ENCODE measurements at regions not wholly inside any gene's neighbourhood (a gene's known extent, or its start where the extent isn't known, plus 50 kb on each side); places are given as distances from the start of the nearest gene placed in this dataset.
"Not testable (repeated sequence)": the region's sequence is repeated elsewhere in the genome, so short reads cannot be mapped to it uniquely, and the experiment has no call there.

GRCh38 chr4:158410272-158410671, 111.4 kb upstream of the RXFP1 start:
- H4K12ac ChIP-seq (ENCODE audit: low read depth, low read length), result no peak overlapping the region
- no peak overlapping the region for H4K91ac ChIP-seq (ENCODE audit: low read depth, low read length)
- no peak overlapping the region for H4K8ac ChIP-seq (ENCODE audit: low read depth, low read length)
- H3K79me2 ChIP-seq (ENCODE audit: control insufficient read depth, insufficient read depth, low read length, poor library complexity), result no peaks in the 10 kb centered on the region
- H3K4ac ChIP-seq (ENCODE audit: low read depth, low read length), result no peak overlapping the region
- H3K23ac ChIP-seq (ENCODE audit: low read length), result no peak overlapping the region
- no peaks in the 10 kb centered on the region for H3K79me1 ChIP-seq (ENCODE audit: low read length)
- H3K4me3 ChIP-seq (ENCODE audit: low read depth, low read length), result no peak overlapping the region
- no peaks in the 10 kb centered on the region for H3K27me3 ChIP-seq (ENCODE audit: insufficient read depth, low read length)
- H2BK12ac ChIP-seq (ENCODE audit: low read length), result no peak overlapping the region
- WGBS (ENCODE audit: extremely low coverage, insufficient coverage, insufficient read length), result no CpG with 5 or more reads among the region's 3 CpGs
- no peak overlapping the region for H2BK120ac ChIP-seq (ENCODE audit: insufficient read depth, low read length, poor library complexity)
- no peaks in the 10 kb centered on the region for H3K4me1 ChIP-seq (ENCODE audit: control insufficient read depth in 1 of 2, insufficient read depth in 2 of 2, low read length in 2 of 2)
- no peak overlapping the region for H3K14ac ChIP-seq (ENCODE audit: low read length)
- H3K9ac ChIP-seq (ENCODE audit: low read length), result no peak overlapping the region
- no peak overlapping the region for H3K27ac ChIP-seq (ENCODE audit: low read depth, low read length)
- H3K4me2 ChIP-seq (ENCODE audit: low read length), result no peak overlapping the region
- H3K36me3 ChIP-seq (ENCODE audit: control insufficient read depth in 1 of 2, insufficient read depth in 2 of 2, low read length in 2 of 2), result no peaks in the 10 kb centered on the region
- no peak overlapping the region for H2AK5ac ChIP-seq (ENCODE audit: low read length)
- peak in 1 of 2 donors; percentile 2 for DNase-seq
- H2AFZ ChIP-seq (ENCODE audit: insufficient read depth, low read length, poor library complexity), result no peak overlapping the region
- no peak overlapping the region for H3K18ac ChIP-seq (ENCODE audit: low read length)
- H3K9me3 ChIP-seq (ENCODE audit: insufficient read depth, low read depth, low read length), result no peaks in the 10 kb centered on the region
- H2BK5ac ChIP-seq (ENCODE audit: low read depth, low read length, poor library complexity), result no peak overlapping the region

GRCh38 chr4:158411269-158411668, 110.4 kb upstream of the RXFP1 start:
- Histone ChIP-seq H2AFZ (ENCODE audit: insufficient read depth, low read length, poor library complexity) (no peak overlapping the region), H4K12ac (ENCODE audit: low read depth, low read length) (no peak overlapping the region), H3K9me3 (ENCODE audit: insufficient read depth, low read depth, low read length) (no peaks in the 10 kb centered on the region), H2AK5ac (ENCODE audit: low read length) (no peak overlapping the region), H2BK12ac (ENCODE audit: low read length) (no peak overlapping the region), H2BK120ac (ENCODE audit: insufficient read depth, low read length, poor library complexity) (no peak overlapping the region), H3K4me1 (ENCODE audit: control insufficient read depth in 1 of 2, insufficient read depth in 2 of 2, low read length in 2 of 2) (no peaks in the 10 kb centered on the region), H3K27ac (ENCODE audit: low read depth, low read length) (no peak overlapping the region), H3K27me3 (ENCODE audit: insufficient read depth, low read length) (no peaks in the 10 kb centered on the region), H3K14ac (ENCODE audit: low read length) (no peak overlapping the region), H4K91ac (ENCODE audit: low read depth, low read length) (no peak overlapping the region), H2BK5ac (ENCODE audit: low read depth, low read length, poor library complexity) (no peak overlapping the region), H3K79me1 (ENCODE audit: low read length) (no peaks in the 10 kb centered on the region), H3K79me2 (ENCODE audit: control insufficient read depth, insufficient read depth, low read length, poor library complexity) (no peaks in the 10 kb centered on the region), H3K4ac (ENCODE audit: low read depth, low read length) (no peak overlapping the region), H3K23ac (ENCODE audit: low read length) (no peak overlapping the region), H3K9ac (ENCODE audit: low read length) (no peak overlapping the region), H4K8ac (ENCODE audit: low read depth, low read length) (no peak overlapping the region), H3K4me2 (ENCODE audit: low read length) (no peak overlapping the region), H3K4me3 (ENCODE audit: low read depth, low read length) (no peak overlapping the region), H3K18ac (ENCODE audit: low read length) (no peak overlapping the region), H3K36me3 (ENCODE audit: control insufficient read depth in 1 of 2, insufficient read depth in 2 of 2, low read length in 2 of 2) (no peaks in the 10 kb centered on the region)
- WGBS (ENCODE audit: extremely low coverage, insufficient coverage, insufficient read length), result no CpG with 5 or more reads among the region's 2 CpGs
- DNase-seq, result no peak

- not testable (repeated sequence) for H3K4me3 ChIP-seq (ENCODE audit: low read depth, low read length); H3K27me3 ChIP-seq (ENCODE audit: insufficient read depth, low read length); H3K4me1 ChIP-seq (ENCODE audit: control insufficient read depth in 1 of 2, insufficient read depth in 2 of 2, low read length in 2 of 2); H3K79me2 ChIP-seq (ENCODE audit: control insufficient read depth, insufficient read depth, low read length, poor library complexity); H3K27ac ChIP-seq (ENCODE audit: low read depth, low read length); H2AFZ ChIP-seq (ENCODE audit: insufficient read depth, low read length, poor library complexity); H2BK5ac ChIP-seq (ENCODE audit: low read depth, low read length, poor library complexity); DNase-seq; H2BK12ac ChIP-seq (ENCODE audit: low read length); H3K14ac ChIP-seq (ENCODE audit: low read length); H4K12ac ChIP-seq (ENCODE audit: low read depth, low read length); H2AK5ac ChIP-seq (ENCODE audit: low read length); H3K18ac ChIP-seq (ENCODE audit: low read length); H3K9ac ChIP-seq (ENCODE audit: low read length); H3K36me3 ChIP-seq (ENCODE audit: control insufficient read depth in 1 of 2, insufficient read depth in 2 of 2, low read length in 2 of 2); H4K8ac ChIP-seq (ENCODE audit: low read depth, low read length); H4K91ac ChIP-seq (ENCODE audit: low read depth, low read length); H2BK120ac ChIP-seq (ENCODE audit: insufficient read depth, low read length, poor library complexity); H3K79me1 ChIP-seq (ENCODE audit: low read length); H3K9me3 ChIP-seq (ENCODE audit: insufficient read depth, low read depth, low read length); H3K23ac ChIP-seq (ENCODE audit: low read length); H3K4me2 ChIP-seq (ENCODE audit: low read length); H3K4ac ChIP-seq (ENCODE audit: low read depth, low read length)
- WGBS (ENCODE audit: extremely low coverage, insufficient coverage, insufficient read length), result no CpG with 5 or more reads among the region's 4 CpGs
Observed at GRCh38 chr4:158418679-158419078, 103.0 kb upstream of the RXFP1 start.

- H3K9me3 ChIP-seq (ENCODE audit: insufficient read depth, low read depth, low read length), result peaks cover 1% of the 10 kb centered on the region
- H3K14ac ChIP-seq (ENCODE audit: low read length), result no peak overlapping the region
- no peak overlapping the region for H2BK120ac ChIP-seq (ENCODE audit: insufficient read depth, low read length, poor library complexity)
- DNase-seq, result no peak
- no peaks in the 10 kb centered on the region for H3K79me1 ChIP-seq (ENCODE audit: low read length)
- H3K4me3 ChIP-seq (ENCODE audit: low read depth, low read length), result no peak overlapping the region
- no peak overlapping the region for H3K27ac ChIP-seq (ENCODE audit: low read depth, low read length)
- H4K12ac ChIP-seq (ENCODE audit: low read depth, low read length), result no peak overlapping the region
- no peak overlapping the region for H3K9ac ChIP-seq (ENCODE audit: low read length)
- no peaks in the 10 kb centered on the region for H3K79me2 ChIP-seq (ENCODE audit: control insufficient read depth, insufficient read depth, low read length, poor library complexity)
- H2AFZ ChIP-seq (ENCODE audit: insufficient read depth, low read length, poor library complexity), result no peak overlapping the region
- no peaks in the 10 kb centered on the region for H3K4me1 ChIP-seq (ENCODE audit: control insufficient read depth in 1 of 2, insufficient read depth in 2 of 2, low read length in 2 of 2)
- H3K4ac ChIP-seq (ENCODE audit: low read depth, low read length), result no peak overlapping the region
- no peak overlapping the region for H4K91ac ChIP-seq (ENCODE audit: low read depth, low read length)
- H3K18ac ChIP-seq (ENCODE audit: low read length), result no peak overlapping the region
- H3K4me2 ChIP-seq (ENCODE audit: low read length), result no peak overlapping the region
- H3K27me3 ChIP-seq (ENCODE audit: insufficient read depth, low read length), result no peaks in the 10 kb centered on the region
- no CpG with 5 or more reads among the region's 2 CpGs for WGBS (ENCODE audit: extremely low coverage, insufficient coverage, insufficient read length)
- no peak overlapping the region for H2AK5ac ChIP-seq (ENCODE audit: low read length)
- no peak overlapping the region for H4K8ac ChIP-seq (ENCODE audit: low read depth, low read length)
- no peak overlapping the region for H2BK12ac ChIP-seq (ENCODE audit: low read length)
- no peaks in the 10 kb centered on the region for H3K36me3 ChIP-seq (ENCODE audit: control insufficient read depth in 1 of 2, insufficient read depth in 2 of 2, low read length in 2 of 2)
- H2BK5ac ChIP-seq (ENCODE audit: low read depth, low read length, poor library complexity), result no peak overlapping the region
- H3K23ac ChIP-seq (ENCODE audit: low read length), result no peak overlapping the region
Observed at GRCh38 chr4:158420782-158421181, 100.9 kb upstream of the RXFP1 start.

Measured in trophoblast cell (in vitro differentiated cells and primary cell).